ENCODE measurements at regions not wholly inside any gene's neighbourhood (a gene's known extent, or its start where the extent isn't known, plus 50 kb on each side); places are given as distances from the start of the nearest gene placed in this dataset.
"Not testable (repeated sequence)": the region's sequence is repeated elsewhere in the genome, so short reads cannot be mapped to it uniquely, and the experiment has no call there.

DNA sequence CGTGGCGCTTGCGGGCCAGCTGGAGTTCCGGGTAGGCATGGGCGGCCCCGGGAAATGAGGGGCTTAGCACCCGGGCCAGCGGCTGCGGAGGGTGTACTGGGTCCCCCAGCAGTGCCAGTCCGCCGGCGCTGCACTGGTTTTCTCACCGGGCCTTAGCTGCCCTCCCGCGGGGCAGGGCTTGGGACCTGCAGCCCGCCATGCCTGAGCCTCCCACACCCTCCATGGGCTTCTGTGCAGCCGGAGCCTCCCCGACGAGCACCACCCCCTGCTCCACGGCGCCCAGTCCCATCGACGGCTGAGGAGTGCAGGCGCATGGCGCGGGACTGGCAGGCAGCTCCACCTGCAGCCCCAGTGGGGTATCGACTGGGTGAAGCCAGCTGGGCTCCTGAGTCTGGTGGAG is 852.6 kb upstream of the MIR17HG start:
- TF ChIP-seq, protein P1, sequence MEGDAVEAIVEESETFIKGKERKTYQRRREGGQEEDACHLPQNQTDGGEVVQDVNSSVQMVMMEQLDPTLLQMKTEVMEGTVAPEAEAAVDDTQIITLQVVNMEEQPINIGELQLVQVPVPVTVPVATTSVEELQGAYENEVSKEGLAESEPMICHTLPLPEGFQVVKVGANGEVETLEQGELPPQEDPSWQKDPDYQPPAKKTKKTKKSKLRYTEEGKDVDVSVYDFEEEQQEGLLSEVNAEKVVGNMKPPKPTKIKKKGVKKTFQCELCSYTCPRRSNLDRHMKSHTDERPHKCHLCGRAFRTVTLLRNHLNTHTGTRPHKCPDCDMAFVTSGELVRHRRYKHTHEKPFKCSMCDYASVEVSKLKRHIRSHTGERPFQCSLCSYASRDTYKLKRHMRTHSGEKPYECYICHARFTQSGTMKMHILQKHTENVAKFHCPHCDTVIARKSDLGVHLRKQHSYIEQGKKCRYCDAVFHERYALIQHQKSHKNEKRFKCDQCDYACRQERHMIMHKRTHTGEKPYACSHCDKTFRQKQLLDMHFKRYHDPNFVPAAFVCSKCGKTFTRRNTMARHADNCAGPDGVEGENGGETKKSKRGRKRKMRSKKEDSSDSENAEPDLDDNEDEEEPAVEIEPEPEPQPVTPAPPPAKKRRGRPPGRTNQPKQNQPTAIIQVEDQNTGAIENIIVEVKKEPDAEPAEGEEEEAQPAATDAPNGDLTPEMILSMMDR (IDR thresholded peaks at IDR 0.05): not testable (repeated sequence)
- not testable (repeated sequence) for TF ChIP-seq EZH2phosphoT487 (IDR thresholded peaks at IDR 0.05)

All from neural progenitor cell (in vitro differentiated cells).